CD4-positive, alpha-beta T cell (primary cell): ENCODE measurements at regions not wholly inside any gene's neighbourhood (a gene's known extent, or its start where the extent isn't known, plus 50 kb on each side); places are given as distances from the start of the nearest gene placed in this dataset.

ENCODE experiments used
- ATAC-seq: fragments of 200-7000 bp; cut with Tn5 transposase; one replicate; pipeline ENCODE4 v1.10.0; 2022; ENCODE audit warnings: mild to moderate bottlenecking; ENCODE audit not compliant: poor library complexity
- CTCF ChIA-PET: fragments of 350-600 bp; sonication (Branson Sonifier 250); formaldehyde crosslinking; loops from one replicate; lab custom pipeline; 2021; ENCODE audit warnings: antibody characterized with exemption, inconsistent platforms; lab: Charles Lee
- POLR2A ChIA-PET: fragments of 350-600 bp; sonication (Branson Sonifier 250); formaldehyde crosslinking; loops from one replicate; lab custom pipeline; 2021; ENCODE audit warnings: antibody characterized with exemption, inconsistent platforms; lab: Charles Lee
- DNase-seq, 14 experiments: peaks; one replicate each; pipeline ENCODE4 v3.0.0-alpha.2; 2013 to 2020; ENCODE audit warnings: mixed read lengths in 2 of 14
- H3K27ac ChIP-seq, 2 donors: one replicate each; pipeline versions ENCODE4 v1.5.1 to v1.7.0; 2013; ENCODE audit warnings: low read length in 2 of 2, low read depth in 1 of 2, mild to moderate bottlenecking in 1 of 2
- H3K27me3 ChIP-seq, 2 experiments: 1 replicate in 1 of 2; 2 replicates in 1 of 2; pipeline versions ENCODE4 v1.6.1 to v1.7.0; 2013; ENCODE audit warnings: low read length in 2 of 2, control low read depth in 1 of 2, mild to moderate bottlenecking in 1 of 2, moderate library complexity in 1 of 2; ENCODE audit not compliant: insufficient read depth in 2 of 2, control insufficient read depth in 1 of 2
- H3K36me3 ChIP-seq: one replicate; pipeline ENCODE4 v1.6.1; 2013; ENCODE audit warnings: low read length, control low read depth; ENCODE audit not compliant: insufficient read depth
- H3K4me1 ChIP-seq: one replicate; pipeline ENCODE4 v1.6.1; 2013; ENCODE audit warnings: low read length, control low read depth; ENCODE audit not compliant: insufficient read depth
- H3K4me3 ChIP-seq: one replicate; pipeline ENCODE4 v1.5.1; 2013; ENCODE audit warnings: mild to moderate bottlenecking, low read length, moderate library complexity
- H3K9me3 ChIP-seq, 2 experiments: 1 replicate in 1 of 2; 2 replicates in 1 of 2; pipeline versions ENCODE4 v1.6.1 to v1.7.0; 2013; ENCODE audit warnings: low read length in 2 of 2, mild to moderate bottlenecking in 2 of 2, control low read depth in 1 of 2, moderate library complexity in 1 of 2; ENCODE audit not compliant: control insufficient read depth in 1 of 2, insufficient read depth in 1 of 2
- H3K27ac Mint-ChIP-seq: one replicate; pipeline ENCODE4 v1.8.0; 2020; ENCODE audit warnings: mixed read lengths
- H3K27me3 Mint-ChIP-seq: one replicate; pipeline ENCODE4 v1.8.0; 2021; ENCODE audit warnings: mixed read lengths
- H3K36me3 Mint-ChIP-seq: one replicate; pipeline ENCODE4 v1.8.0; 2021; ENCODE audit warnings: low read depth, mixed read lengths
- H3K4me1 Mint-ChIP-seq: one replicate; pipeline ENCODE4 v1.8.0; 2021; ENCODE audit warnings: low read depth, mixed read lengths
- H3K4me3 Mint-ChIP-seq: one replicate; pipeline ENCODE4 v1.8.0; 2020; ENCODE audit warnings: mild to moderate bottlenecking, mixed read lengths
- H3K9me3 Mint-ChIP-seq: one replicate; pipeline ENCODE4 v1.8.0; 2020; ENCODE audit warnings: mixed read lengths
- CTCF ChIP-seq: fragments of 200-600 bp; IDR thresholded peaks from one replicate; pipeline ENCODE4 v1.8.0; 2022; ENCODE audit warnings: antibody characterized with exemption, mild to moderate bottlenecking
- intact Hi-C, 2 experiments: fragments of 100-400 bp; cut with DNase I in 1 of 2; cut with micrococcal nuclease in 1 of 2; formaldehyde crosslinking; loops; one replicate each; pipeline versions ENCODE4 v1.15.1 to v1.9.0; 2023 to 2025; cut with DNase I, micrococcal nuclease

DNA sequence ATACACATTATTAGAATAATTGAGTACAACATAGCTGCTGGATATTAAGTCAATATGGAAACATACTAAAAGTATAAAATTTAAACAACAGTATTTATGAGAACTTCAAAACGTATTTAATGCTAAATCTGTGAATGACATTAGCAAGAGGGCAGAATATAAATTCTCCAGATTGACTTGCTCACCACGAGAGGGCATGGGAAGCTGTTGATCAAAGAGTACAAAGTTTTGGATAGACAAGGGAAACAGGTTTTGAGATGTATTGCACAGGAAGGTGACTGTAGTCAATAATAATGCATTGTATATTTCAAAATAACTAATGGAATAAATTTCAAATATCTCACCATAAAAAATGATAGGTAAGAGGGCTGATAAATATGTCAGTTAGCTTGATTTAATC, 768.2 kb downstream of the CENPC start:
- POLR2A ChIA-PET, result no interaction called here
- Histone ChIP-seq H3K27me3 (no peaks in the 10 kb centered on the region), H3K4me3 (no peak overlapping the region), H3K36me3 (no peaks in the 10 kb centered on the region), H3K4me1 (no peaks in the 10 kb centered on the region), H3K9me3 (peaks cover 0 to 13% of the 10 kb centered on the region in 2 experiments), H3K27ac (no peak overlapping the region)
- DNase-seq (no peak), ATAC-seq (no peak)
- intact Hi-C loops, result no loop called here
- H3K36me3 Mint-ChIP-seq, result no peaks in the 10 kb centered on the region
- CTCF ChIA-PET, result no interaction called here
- H3K4me3 Mint-ChIP-seq, result no peak overlapping the region
- H3K9me3 Mint-ChIP-seq, result peaks cover 8% of the 10 kb centered on the region
- no peaks in the 10 kb centered on the region for H3K4me1 Mint-ChIP-seq
- H3K27me3 Mint-ChIP-seq, result no peaks in the 10 kb centered on the region
- TF ChIP-seq CTCF, result no peak
- no peak overlapping the region for H3K27ac Mint-ChIP-seq

DNA sequence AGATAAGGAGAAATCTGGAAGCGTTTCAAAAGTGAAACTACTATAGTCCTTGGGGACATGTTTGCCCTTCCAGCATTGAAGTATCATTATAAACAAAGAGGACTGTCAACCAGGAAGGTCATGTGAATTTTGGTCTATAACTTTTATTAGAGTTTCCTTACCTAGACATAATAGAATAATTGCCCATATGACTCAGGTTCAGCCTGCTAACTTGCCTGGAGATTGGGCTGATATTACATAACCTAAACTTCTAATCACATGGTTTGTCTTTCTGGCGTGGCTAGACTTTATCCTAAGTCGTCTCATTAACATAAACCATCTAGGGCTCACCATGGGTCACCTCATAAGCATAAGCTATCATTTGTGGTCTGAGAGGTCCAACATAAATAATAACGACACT, 775.9 kb downstream of the CENPC start:
- Histone ChIP-seq H3K4me3 (no peak overlapping the region), H3K36me3 (no peaks in the 10 kb centered on the region), H3K27me3 (no peaks in the 10 kb centered on the region), H3K9me3 (no peaks in the 10 kb centered on the region), H3K27ac (no peak overlapping the region), H3K4me1 (no peaks in the 10 kb centered on the region)
- Mint-ChIP-seq H3K9me3 (peaks cover 4% of the 10 kb centered on the region), H3K4me3 (no peak overlapping the region), H3K27ac (no peak overlapping the region), H3K27me3 (no peaks in the 10 kb centered on the region), H3K36me3 (no peaks in the 10 kb centered on the region), H3K4me1 (no peaks in the 10 kb centered on the region)
- no peak for TF ChIP-seq CTCF
- POLR2A ChIA-PET, result no interaction called here
- CTCF ChIA-PET, result no interaction called here
- DNase-seq (no peak), ATAC-seq (no peak)
- intact Hi-C loops, result no loop called here

- no peaks in the 10 kb centered on the region for H3K9me3 ChIP-seq
- intact Hi-C loops, result no loop called here
- H3K9me3 Mint-ChIP-seq, result peaks cover 4% of the 10 kb centered on the region
- no peaks in the 10 kb centered on the region for H3K36me3 Mint-ChIP-seq
- no peak for ATAC-seq
- H3K36me3 ChIP-seq, result no peaks in the 10 kb centered on the region
- no peak for DNase-seq
- no peak overlapping the region for H3K27ac Mint-ChIP-seq
- TF ChIP-seq CTCF, result no peak
- no peaks in the 10 kb centered on the region for H3K27me3 ChIP-seq
- H3K4me1 Mint-ChIP-seq, result no peaks in the 10 kb centered on the region
- no peak overlapping the region for H3K4me3 Mint-ChIP-seq
- POLR2A ChIA-PET, result no interaction called here
- no peak overlapping the region for H3K27ac ChIP-seq
- no peaks in the 10 kb centered on the region for H3K4me1 ChIP-seq
- no peak overlapping the region for H3K4me3 ChIP-seq
- no peaks in the 10 kb centered on the region for H3K27me3 Mint-ChIP-seq
- CTCF ChIA-PET, result no interaction called here
Observed at GRCh38 chr4:66767442-66767841, 777.9 kb downstream of the CENPC start.
